Raji (cell line): ENCODE measurements at regions not wholly inside any gene's neighbourhood (a gene's known extent, or its start where the extent isn't known, plus 50 kb on each side); places are given as distances from the start of the nearest gene placed in this dataset.

Source experiments
- POLR2A ChIP-seq: IDR thresholded peaks from 2 replicates; pipeline ENCODE4 v1.6.1; 2011; ENCODE audit warnings: low read depth, low read length, control low read depth; ENCODE audit not compliant: insufficient read depth

GRCh38 chr10:78755063-78755701, 313.6 kb upstream of the ZMIZ1 start:
- TF ChIP-seq POLR2A: no peak

GRCh38 chr10:78755877-78756455, 312.8 kb upstream of the ZMIZ1 start:
- no peak for TF ChIP-seq POLR2A

DNA sequence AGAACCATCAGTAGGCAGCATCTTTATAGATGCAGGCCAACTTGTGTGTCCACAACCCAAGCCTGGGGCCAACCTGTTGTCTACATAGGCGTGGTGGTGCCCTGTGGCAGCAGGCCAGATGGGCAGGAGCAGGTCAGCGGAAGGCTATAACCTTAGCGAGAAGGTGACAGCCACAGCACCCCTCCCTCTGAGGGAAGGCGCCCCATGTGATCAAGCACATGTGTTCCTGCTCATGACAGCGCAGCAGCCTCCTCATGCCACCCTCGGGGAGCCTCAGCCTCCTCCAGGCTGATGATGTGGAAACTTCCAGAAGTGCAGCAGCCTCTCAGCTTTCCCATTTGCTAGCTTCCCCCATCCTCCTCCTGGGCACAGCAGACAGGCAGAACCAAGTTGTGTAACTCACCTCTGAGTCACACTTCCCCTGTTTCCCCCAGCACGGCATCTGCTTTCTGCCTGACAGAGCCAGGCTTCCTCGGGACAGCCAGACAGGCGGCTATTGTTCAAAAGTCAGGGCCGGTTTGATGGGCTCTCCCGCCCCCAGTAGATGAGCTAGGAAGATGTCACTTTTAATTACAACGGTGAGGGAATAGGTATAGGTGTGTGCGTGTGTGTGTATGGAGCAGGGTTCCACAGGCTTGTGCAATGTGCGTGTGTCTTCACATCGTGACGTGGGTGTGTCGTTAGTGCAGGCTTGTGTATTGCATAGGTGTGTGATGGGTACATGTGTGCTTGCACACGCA, 312.0 kb upstream of the ZMIZ1 start:
- no peak for TF ChIP-seq POLR2A

- TF ChIP-seq POLR2A: no peak
These were observed 311.3 kb upstream of the ZMIZ1 start for GRCh38 chr10:78757344-78757925.

DNA sequence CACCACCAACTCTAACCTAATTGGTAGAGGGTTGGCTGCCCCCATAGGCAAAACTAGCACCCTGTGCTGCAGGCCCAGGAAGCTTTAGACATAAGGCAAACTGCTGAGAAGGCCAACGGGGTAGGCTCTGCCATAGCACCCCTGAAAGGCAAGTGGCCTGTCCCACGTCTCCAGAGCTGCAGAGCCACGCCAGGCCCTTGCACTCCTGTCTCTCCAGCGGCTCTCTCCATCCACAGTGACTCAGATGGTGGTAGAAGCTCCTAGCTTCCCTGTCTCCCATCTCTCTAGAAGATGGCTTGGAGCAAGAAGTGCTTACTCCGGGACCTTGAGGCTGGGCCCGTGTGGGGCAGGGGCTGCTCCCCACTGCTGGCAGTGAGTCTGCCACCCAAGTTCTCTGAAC, 310.6 kb upstream of the ZMIZ1 start:
- TF ChIP-seq POLR2A: no peak

DNA sequence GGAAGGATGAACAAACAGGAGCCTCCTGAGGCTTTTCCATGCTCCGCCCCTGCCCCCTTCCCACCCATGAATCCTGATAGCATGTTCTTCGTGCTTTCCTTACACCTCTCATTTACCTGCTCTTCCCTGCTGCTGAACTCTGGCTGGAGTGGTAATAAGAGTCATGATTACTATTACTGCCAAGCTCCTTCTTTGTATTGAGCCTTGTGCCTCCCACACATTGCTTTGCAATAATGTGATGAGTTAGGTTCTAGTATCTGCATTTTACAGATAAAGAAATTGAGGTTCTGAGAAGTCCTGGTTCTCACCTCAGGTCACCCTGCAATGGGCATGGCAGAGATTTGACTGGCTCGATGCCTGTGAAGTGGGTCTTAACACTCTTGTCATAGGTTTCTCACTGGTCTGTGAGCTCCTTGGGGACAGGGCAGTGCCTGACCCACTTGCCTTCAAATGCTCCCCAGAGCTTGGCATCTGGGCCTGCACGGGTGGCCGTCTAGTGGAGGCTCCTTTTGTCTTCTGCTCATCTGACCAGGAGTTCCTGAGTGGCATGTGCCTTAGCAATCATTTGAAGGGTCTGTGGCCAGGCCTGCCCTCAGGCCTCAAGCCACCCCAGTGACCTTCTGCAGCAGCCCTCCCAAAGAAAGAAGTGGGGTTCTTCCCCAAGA, 309.2 kb upstream of the ZMIZ1 start:
- no peak for TF ChIP-seq POLR2A

GRCh38 chr10:78760463-78761310, 308.1 kb upstream of the ZMIZ1 start:
- no peak for TF ChIP-seq POLR2A

- no peak for TF ChIP-seq POLR2A
These were observed 307.4 kb upstream of the ZMIZ1 start for GRCh38 chr10:78761311-78761781.

GRCh38 chr10:78762086-78762630, 306.6 kb upstream of the ZMIZ1 start:
- no peak for TF ChIP-seq POLR2A

- TF ChIP-seq POLR2A: no peak
These were observed 305.5 kb upstream of the ZMIZ1 start for GRCh38 chr10:78763234-78763633.

DNA sequence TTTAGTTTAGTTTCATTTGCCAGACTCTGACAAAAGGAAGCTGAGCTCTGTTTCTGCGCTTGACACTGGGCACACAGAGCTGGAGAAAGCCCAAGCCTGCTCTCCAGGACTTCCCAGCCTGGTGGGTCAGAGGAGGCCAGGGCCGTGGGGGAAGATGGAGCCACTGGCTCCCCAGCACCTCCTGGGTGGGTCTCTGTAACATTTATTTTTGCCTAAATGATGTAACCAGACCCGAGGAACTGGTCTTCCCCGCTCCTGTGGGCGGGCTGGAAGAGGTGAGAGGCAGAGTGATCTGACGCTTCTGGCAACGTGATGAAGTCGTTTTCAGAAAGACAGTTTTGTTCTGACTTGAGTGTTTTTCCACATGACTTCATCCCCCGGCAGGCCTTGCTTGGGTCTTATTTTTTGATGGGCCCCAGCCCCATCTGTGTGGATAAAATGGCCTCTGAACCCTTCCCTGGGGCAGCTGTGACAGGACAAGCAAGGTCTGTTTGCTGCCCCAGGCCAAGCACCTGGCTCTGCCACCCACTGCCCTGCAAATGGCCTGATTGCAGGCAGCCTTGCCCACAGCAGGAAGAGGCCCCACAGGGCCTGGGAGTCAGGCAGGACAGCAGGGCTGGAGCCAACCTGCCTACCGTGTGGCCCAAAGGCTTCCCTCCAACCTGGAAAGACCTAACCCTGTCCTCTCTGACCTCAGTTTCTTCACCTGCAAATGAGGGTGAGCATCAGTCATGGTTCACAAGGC, 304.9 kb upstream of the ZMIZ1 start:
- no peak for TF ChIP-seq POLR2A

- no peak for TF ChIP-seq POLR2A
These were observed 304.3 kb upstream of the ZMIZ1 start for GRCh38 chr10:78764436-78764835.

GRCh38 chr10:78764846-78765430, 303.8 kb upstream of the ZMIZ1 start:
- TF ChIP-seq POLR2A: no peak
